IMR-90 (cell line): ENCODE measurements at regions not wholly inside any gene's neighbourhood (a gene's known extent, or its start where the extent isn't known, plus 50 kb on each side); places are given as distances from the start of the nearest gene placed in this dataset.

ENCODE experiments used
- BHLHE40 ChIP-seq: fragments of 150-350 bp; IDR thresholded peaks from 2 replicates; pipeline ENCODE4 v1.6.1; 2016; ENCODE audit warnings: mild to moderate bottlenecking, low read depth, low read length
- FOS ChIP-seq: fragments of 150-350 bp; IDR thresholded peaks from 2 replicates; pipeline ENCODE4 v1.6.1; 2016; ENCODE audit warnings: low read depth, low read length
- MAFK ChIP-seq: IDR thresholded peaks from 2 replicates; pipeline ENCODE4 v1.6.1; 2012; ENCODE audit warnings: low read depth, low read length, improper control_type of control experiment
- MAZ ChIP-seq: IDR thresholded peaks from 2 replicates; pipeline ENCODE4 v1.6.1; 2012; ENCODE audit warnings: low read depth, mild to moderate bottlenecking, low read length, improper control_type of control experiment, moderate library complexity, borderline replicate concordance
- MXI1 ChIP-seq: IDR thresholded peaks from 2 replicates; pipeline ENCODE4 v1.6.1; 2012; ENCODE audit warnings: low read depth, mild to moderate bottlenecking, low read length, moderate library complexity, borderline replicate concordance
- POLR2A ChIP-seq: IDR thresholded peaks from 2 replicates; pipeline ENCODE4 v1.6.1; 2012; ENCODE audit warnings: mild to moderate bottlenecking, low read depth, low read length
- RAD21 ChIP-seq: IDR thresholded peaks from 2 replicates; pipeline ENCODE4 v1.6.1; 2012; ENCODE audit warnings: low read length, improper control_type of control experiment
- RFX5 ChIP-seq: IDR thresholded peaks from 2 replicates; pipeline ENCODE4 v1.8.0; 2012; ENCODE audit warnings: low read depth, mild to moderate bottlenecking, low read length, moderate library complexity
- TF ChIP-seq, protein P1 (sequence below): conservative IDR thresholded peaks from 2 replicates; pipeline ENCODE4 v1.5.1; 2012; ENCODE audit warnings: mild to moderate bottlenecking, low read depth, low read length, improper control_type of control experiment
- TF ChIP-seq, protein P2 (sequence below): fragments of 150-350 bp; IDR thresholded peaks from 2 replicates; pipeline ENCODE4 v1.6.1; 2016; ENCODE audit warnings: low read depth, mild to moderate bottlenecking, low read length, moderate library complexity, borderline replicate concordance

DNA sequence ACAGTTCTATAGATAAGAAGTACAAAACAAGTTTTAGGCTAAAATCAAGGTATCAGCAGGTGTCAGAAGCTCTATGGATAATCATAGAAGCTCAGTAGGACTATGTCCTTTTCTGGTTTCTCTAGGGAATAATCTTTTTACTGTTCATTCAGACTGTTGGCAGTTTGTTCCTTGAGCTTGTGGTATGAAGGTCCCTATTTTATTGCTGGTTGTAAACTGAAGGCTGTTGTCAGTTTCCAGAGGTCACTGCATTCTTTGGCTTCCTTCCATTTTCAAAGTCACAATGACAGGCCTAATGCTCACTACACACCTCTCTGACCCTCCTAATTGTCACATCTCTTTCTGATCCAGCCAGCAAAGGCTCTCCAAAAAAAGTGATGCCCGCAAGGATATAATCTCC lies 337.9 kb upstream of the EDNRB start:
- TF ChIP-seq, protein P1, sequence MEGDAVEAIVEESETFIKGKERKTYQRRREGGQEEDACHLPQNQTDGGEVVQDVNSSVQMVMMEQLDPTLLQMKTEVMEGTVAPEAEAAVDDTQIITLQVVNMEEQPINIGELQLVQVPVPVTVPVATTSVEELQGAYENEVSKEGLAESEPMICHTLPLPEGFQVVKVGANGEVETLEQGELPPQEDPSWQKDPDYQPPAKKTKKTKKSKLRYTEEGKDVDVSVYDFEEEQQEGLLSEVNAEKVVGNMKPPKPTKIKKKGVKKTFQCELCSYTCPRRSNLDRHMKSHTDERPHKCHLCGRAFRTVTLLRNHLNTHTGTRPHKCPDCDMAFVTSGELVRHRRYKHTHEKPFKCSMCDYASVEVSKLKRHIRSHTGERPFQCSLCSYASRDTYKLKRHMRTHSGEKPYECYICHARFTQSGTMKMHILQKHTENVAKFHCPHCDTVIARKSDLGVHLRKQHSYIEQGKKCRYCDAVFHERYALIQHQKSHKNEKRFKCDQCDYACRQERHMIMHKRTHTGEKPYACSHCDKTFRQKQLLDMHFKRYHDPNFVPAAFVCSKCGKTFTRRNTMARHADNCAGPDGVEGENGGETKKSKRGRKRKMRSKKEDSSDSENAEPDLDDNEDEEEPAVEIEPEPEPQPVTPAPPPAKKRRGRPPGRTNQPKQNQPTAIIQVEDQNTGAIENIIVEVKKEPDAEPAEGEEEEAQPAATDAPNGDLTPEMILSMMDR: no peak
- TF ChIP-seq POLR2A (no peak), MAZ (no peak), FOS (no peak), RAD21 (no peak), BHLHE40 (no peak), MXI1 (no peak), RFX5 (no peak), MAFK (no peak)
- TF ChIP-seq, protein P2, sequence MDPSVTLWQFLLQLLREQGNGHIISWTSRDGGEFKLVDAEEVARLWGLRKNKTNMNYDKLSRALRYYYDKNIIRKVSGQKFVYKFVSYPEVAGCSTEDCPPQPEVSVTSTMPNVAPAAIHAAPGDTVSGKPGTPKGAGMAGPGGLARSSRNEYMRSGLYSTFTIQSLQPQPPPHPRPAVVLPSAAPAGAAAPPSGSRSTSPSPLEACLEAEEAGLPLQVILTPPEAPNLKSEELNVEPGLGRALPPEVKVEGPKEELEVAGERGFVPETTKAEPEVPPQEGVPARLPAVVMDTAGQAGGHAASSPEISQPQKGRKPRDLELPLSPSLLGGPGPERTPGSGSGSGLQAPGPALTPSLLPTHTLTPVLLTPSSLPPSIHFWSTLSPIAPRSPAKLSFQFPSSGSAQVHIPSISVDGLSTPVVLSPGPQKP: no peak
